ENCODE measurements at regions not wholly inside any gene's neighbourhood (a gene's known extent, or its start where the extent isn't known, plus 50 kb on each side); places are given as distances from the start of the nearest gene placed in this dataset.

DNA sequence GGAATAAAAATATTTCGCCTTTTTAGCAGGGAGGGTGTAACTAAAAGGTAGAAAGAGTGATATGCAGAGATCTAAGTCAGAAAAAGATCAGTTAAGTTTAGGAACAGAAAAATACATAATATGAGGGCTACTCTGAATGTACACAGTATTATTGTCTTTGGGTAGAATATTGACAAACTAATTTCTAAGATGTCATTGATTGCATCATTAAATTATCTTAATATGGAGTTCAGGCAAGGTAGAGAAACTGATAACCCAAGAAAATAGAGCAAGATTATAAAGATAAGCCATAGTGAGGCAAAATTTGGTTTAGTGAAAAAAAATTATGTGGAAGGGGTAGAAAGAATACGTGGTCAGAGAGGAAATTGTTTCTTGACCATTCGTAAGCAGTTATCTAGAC, 629.0 kb upstream of the NXPH2 start:
- DNase-seq (ENCODE audit: low spot score), result no peak

DNA sequence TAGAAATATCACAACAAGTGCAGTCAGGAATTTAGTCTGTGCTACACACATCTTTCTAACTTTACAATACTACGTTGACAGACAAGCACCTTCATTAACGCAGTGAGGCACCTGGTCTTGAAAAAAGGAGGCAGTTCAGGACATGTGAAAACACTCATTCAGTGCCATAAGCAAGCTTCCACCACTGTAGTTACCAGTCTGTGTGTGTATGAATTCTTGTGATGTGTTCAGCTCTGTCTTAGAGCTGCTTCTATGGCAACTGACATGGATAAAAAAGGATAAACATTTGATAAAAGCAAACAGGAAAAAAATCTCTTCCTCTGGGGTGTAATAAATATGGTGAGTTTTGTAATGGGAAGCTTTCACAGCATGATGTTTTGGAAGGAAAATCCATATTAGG, 623.8 kb upstream of the NXPH2 start:
- DNase-seq (ENCODE audit: low spot score), result no peak

DNA sequence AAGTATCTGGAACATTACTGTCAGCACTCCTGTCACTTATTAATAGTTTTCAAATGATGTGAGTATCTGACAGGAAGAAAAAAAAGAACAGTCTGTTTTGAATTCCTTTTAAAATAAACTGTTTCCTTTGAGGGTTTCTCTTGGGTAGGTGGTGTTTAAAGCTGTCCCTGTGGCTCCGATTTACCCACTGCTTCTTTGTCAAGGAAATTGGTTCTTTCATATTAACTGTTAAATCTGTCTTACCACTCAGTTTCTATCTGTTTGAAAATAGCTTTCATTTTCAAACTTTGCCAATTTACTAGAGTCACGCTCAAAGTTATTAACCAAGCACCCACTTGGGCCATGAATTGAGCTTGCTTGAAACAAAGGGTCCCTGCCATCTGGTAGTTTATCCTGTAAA, 614.6 kb upstream of the NXPH2 start:
- no peak for DNase-seq (ENCODE audit: low spot score)

DNA sequence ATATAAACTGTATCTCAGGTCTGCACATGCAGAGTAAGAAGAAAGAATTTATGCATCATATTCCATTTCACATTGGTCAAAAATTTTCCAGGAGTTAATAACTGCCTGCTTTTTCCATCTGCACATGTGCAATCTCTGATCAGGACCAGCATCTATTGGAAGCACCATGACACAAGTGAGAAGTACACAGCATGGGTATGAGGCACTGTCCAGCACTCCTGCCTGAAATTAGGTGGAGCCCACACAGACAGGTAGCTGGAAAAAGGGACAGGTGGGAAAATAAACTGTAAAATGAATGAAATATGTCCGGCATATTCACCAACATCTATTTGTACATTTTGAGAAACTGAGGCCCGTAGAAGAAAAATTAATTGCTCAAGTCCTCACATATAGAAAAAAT, 609.2 kb upstream of the NXPH2 start:
- DNase-seq (ENCODE audit: low spot score), result no peak

DNA sequence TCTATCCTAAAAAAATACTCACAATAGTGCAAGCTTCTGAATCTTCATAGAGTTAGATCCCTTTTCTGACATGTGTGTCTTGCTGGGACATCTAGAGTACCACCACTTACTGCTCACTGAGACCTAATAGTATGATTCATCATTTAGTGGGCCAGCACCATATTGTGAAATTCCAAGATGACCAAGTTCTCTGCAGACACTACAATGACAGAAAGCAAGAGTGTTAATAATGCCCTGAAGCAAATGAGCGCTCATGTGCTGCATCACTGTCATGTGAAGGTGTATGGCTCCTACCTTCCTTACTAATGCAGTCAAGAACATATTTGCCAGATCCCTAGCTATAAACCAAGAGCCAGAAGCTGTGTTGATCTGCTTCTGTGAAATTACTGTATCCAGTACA, 606.2 kb upstream of the NXPH2 start:
- DNase-seq (ENCODE audit: low spot score), result no peak

- no peak for DNase-seq (ENCODE audit: low spot score)
These were observed 603.3 kb upstream of the NXPH2 start for GRCh38 chr2:139383532-139383931.

DNA sequence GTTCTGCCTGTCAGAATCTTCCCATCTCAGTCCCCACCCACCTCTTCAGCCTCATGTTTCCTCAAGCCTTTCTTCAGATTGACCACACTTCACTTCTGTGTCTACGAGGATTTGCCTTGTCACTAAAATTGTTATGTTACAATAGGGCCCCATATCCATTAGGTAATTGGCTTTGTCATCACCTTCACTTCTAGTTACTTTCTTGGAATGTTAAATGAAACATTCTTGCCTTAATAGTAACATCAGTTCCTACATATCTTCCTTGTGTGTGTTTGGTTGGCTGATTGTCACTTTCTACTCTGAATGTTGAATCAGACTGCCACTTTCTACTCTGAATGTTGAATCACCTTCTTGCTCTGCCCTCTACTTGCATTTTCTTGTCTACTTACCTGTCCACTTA, 599.9 kb upstream of the NXPH2 start:
- DNase-seq (ENCODE audit: low spot score), result no peak

DNA sequence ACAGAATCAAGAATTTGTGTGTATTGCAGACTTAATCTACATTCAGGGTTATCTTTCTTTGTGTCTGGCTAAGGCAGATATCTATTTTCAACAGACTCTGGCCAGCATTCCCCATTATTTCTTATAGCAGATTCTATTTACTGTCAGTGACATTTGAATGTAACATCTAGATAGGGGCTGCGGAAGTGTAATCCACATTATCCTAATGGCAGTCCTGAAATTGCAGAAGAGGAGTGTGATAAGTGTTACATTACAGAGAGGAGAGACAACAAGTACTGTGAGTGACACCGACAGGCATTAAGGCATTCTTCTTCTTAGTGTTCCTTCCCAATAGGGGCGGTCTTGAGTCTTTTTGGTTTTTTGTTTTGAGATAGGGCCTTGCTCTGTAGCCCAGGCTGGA, 598.2 kb upstream of the NXPH2 start:
- no peak for DNase-seq (ENCODE audit: low spot score)

DNA sequence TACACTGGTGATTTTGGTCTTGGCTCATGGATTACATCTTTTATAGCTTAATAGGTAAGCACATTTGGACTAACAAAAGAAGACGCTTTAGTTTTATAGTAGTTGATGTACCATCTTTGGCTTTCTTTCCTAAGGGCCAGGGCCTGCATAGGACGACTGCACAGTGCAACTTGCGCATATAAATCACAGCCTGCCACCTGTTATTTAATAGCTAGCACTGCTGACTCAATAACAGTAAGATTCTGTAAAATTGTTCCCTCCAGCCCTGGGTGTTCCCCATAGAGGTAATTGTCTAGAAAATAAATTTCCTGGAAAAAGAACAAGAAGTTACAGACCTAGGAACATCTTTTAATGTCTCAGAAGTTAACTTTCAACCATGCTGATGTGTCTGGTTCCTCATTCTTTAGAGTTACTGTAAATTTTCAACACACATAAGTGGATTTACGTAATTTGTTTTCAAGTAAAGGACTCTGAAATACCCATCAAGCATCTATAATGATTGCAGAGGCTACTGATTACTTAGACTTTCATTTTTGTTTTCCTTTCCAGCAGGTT, 594.2 kb upstream of the NXPH2 start:
- DNase-seq (ENCODE audit: low spot score), result no peak

- DNase-seq (ENCODE audit: low spot score), result no peak
These were observed 589.5 kb upstream of the NXPH2 start for GRCh38 chr2:139369423-139370409.

DNA sequence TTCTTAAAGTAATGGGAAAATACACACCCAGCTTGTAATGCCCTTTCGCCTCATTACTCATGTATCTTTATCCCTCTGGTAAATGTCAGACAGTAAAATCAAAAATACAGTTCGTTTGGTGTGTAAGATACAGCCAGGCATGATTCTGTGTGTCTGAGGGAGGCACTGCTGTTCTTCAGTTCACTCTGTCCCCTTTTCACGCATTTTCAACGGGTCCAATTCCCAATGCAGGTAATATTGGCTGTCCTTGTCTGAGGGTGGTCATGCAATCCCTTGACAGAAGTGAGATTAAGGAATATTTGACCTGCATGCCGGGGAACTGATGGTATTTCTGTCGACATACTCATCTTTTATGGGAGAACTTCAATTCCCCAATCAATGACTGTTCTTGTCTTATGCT, 587.2 kb upstream of the NXPH2 start:
- DNase-seq (ENCODE audit: low spot score), result no peak

- no peak for DNase-seq (ENCODE audit: low spot score)
These were observed 586.5 kb upstream of the NXPH2 start for GRCh38 chr2:139366681-139367080.

- no peak for DNase-seq (ENCODE audit: low spot score)
These were observed 585.0 kb upstream of the NXPH2 start for GRCh38 chr2:139365189-139365588.

DNA sequence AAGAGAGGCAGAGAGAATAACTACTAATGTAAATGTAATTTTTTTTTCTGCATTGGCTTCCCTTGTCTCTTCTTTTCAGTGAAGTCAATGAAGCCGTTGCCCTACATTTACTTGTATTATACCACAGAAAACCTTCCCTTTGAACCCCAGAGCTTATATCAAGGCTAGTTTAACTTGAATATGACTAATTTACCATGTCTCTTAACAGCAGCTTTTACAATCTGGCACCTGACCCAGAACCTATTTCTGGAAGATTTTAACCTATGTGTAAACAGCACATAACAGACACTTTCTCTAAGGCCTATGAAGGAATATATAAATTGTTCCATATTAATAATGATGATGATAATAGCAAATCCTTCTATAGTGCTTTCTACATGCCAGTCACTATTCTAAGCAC, 580.5 kb upstream of the NXPH2 start:
- DNase-seq (ENCODE audit: low spot score), result no peak

DNA sequence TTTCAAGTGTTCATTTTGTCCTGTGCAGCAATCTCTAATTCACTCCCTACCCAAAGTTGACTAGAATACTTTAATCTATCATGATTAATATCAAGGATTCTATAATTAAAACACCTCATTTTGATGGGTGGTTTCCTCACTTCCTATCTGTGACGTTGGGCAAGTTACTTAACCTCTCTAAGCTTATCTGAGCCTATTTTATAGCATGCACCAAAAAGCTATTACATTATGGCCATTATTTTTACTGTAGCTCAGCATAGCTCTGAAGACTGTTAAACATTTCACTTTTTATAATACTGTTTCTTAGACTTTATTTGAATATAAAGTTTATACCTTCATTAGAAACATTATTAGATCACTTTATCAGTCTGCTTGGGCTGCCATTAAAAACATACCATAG, 579.6 kb upstream of the NXPH2 start:
- DNase-seq (ENCODE audit: low spot score), result no peak

DNA sequence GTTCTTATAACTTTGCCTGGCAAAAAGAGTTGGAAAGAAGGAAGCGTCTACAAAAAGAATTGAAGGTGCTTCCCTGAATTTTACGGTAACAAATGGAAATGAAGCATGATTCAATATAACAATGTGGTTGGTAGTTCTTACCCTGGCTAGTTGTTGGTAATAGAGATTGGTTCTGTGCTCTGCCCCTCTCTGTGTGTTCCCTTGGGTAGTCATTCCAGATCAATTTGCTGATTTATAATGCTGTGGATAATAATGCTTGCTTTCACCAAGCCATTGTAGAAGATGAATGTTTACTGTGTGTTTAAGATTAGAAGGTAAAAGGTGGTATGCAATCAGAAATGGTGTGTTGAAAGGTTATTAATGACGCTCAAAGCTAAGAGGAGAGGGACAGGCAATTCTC, 577.8 kb upstream of the NXPH2 start:
- no peak for DNase-seq (ENCODE audit: low spot score)

GRCh38 chr2:139354518-139354917, 574.3 kb upstream of the NXPH2 start:
- DNase-seq (ENCODE audit: low spot score), result no peak

DNA sequence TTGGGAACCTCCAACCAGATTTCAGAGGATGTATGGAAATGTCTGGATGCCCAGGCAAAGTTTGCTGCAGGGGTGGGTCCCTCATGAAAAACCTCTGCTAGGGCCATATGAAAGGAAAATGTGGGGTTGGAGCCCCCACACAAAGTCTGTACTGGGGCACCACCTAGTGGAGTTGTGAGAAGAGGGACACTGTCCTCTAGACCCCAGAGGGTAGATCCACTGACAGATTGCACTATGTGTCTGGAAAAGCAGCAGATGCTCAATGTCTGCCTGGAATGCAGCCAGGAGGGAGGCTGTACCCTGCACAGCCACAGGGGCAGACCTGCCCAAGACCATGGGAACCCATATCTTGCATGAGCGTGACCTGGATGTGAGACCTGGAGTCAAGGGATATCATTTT, 573.7 kb upstream of the NXPH2 start:
- DNase-seq (ENCODE audit: low spot score), result no peak

DNA sequence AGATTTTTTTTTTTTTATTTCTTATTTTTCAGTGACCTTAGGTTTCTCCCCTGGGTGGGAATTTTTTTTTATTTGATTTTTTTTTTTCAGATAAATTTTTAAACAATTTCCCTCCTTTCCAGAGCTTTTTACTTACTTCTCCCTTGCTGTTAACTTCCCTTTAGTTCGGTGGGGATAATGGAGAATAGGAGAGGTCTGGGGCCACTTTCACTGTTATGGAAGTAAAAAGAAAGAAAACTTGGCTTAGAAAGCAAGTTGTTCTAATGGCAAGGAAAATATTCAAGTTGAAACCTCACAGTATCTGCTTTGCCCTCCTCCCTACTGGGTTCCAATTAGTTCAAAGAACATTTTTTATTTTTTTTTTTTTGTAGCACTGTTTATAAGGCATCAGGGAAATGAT, 537.1 kb upstream of the NXPH2 start:
- DNase-seq (ENCODE audit: low spot score), result no peak

DNA sequence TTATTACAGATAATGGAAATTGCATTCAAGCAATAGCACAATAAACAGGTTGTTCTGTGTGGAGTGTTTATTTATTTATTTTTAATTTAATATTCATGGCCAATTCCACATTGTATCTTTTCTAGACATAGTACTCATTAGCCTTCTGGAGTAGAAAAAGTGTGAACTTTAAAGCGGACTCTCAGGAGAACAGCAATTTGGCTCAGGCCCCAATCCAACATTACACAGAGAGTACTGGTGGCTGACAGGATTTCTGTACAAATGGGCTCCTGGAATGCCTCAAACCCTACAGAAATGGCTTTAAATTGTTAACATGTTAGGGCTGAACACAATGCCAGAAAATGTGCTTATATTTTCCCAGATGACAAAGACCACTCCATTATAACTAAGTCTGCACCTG, 533.9 kb upstream of the NXPH2 start:
- no peak for DNase-seq (ENCODE audit: low spot score)

GRCh38 chr2:139296672-139297209, 516.6 kb upstream of the NXPH2 start:
- DNase-seq (ENCODE audit: low spot score), result no peak

DNA sequence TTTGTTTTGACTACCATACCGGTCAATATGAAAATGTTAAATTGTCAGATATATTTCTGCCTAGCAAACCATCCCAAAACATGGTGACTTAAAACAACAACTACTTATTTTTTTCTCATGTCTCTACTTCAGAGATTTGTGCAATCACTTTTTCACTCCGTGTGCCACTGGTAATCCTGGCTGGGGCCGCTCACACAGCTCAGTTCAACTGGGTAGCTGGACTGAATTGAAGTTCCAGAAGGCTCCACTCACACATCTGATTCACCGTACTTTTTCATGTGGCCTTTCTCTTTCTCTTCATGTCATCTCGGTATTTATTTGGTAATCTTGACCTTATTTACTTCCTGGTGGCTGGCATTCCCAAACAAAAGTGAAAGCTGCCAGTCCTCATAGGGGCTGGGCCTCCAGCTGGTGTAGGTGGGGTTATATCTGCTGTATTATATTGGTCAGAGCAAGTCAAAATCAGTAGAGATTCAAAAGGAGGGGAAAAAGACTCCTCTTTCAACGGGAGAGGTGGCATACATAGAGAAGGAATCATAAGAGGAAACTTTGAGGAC, 513.9 kb upstream of the NXPH2 start:
- DNase-seq (ENCODE audit: low spot score), result no peak

GRCh38 chr2:139281124-139281523, 500.9 kb upstream of the NXPH2 start:
- DNase-seq (ENCODE audit: low spot score), result no peak

Measured in HuH-7 (cell line).